GM12864 (cell line): ENCODE measurements at regions not wholly inside any gene's neighbourhood (a gene's known extent, or its start where the extent isn't known, plus 50 kb on each side); places are given as distances from the start of the nearest gene placed in this dataset.

Source experiments
- DNase-seq: peaks from one replicate; pipeline ENCODE4 v3.0.0-alpha.2; 2011; ENCODE audit warnings: low read depth
- H3K4me3 ChIP-seq: 2 replicates; pipeline ENCODE4 v1.5.1; 2011; ENCODE audit warnings: mild to moderate bottlenecking, low read depth, low read length, control low read depth
- TF ChIP-seq, protein P1 (sequence below): IDR thresholded peaks from 2 replicates; pipeline ENCODE4 v1.5.1; 2011; ENCODE audit warnings: low read depth, mild to moderate bottlenecking, moderate library complexity, low read length, control low read depth, inconsistent platforms; ENCODE audit errors: missing control alignments

DNA sequence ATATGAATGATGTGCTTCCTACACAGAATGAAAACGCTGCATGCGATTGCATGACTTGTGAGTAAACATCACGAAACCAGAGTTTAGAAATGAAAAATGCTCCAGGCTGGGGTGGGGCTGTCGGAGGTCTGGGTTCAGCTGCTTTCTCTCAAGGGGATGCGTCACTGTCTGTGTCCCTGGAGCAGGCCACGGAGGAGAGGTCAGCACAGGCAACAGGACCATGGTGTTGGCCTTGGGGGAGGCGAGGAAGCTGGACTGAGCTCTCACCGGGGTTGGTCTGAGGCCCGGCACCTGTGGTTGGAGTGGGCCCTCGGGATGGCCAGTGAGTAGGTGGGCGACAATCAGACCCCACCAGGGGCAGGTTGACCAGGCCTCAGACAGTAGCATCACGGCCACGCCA lies 89.0 kb upstream of the TMEM18 start:
- TF ChIP-seq, protein P1, sequence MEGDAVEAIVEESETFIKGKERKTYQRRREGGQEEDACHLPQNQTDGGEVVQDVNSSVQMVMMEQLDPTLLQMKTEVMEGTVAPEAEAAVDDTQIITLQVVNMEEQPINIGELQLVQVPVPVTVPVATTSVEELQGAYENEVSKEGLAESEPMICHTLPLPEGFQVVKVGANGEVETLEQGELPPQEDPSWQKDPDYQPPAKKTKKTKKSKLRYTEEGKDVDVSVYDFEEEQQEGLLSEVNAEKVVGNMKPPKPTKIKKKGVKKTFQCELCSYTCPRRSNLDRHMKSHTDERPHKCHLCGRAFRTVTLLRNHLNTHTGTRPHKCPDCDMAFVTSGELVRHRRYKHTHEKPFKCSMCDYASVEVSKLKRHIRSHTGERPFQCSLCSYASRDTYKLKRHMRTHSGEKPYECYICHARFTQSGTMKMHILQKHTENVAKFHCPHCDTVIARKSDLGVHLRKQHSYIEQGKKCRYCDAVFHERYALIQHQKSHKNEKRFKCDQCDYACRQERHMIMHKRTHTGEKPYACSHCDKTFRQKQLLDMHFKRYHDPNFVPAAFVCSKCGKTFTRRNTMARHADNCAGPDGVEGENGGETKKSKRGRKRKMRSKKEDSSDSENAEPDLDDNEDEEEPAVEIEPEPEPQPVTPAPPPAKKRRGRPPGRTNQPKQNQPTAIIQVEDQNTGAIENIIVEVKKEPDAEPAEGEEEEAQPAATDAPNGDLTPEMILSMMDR, result no peak
- no peak for DNase-seq
- no peak overlapping the region for H3K4me3 ChIP-seq

DNA sequence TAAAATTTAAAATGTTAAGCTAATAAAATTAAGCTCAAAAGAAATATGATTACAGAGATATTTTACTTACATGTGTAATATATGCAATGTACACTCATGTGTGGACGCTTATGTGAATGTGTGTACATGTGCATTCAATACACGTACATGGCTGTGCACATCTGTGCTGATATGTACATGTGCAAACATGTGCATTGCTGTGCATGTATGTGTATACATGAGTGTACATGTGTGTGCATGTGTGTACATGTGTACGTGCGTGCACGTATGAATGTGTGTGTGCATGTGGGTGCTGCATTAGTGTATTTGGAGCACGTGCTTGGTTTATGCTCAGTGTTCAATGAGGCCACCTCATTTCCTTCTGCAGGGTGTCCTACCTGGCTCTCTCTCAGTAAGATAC lies 88.2 kb upstream of the TMEM18 start:
- H3K4me3 ChIP-seq, result no peak overlapping the region
- no peak for DNase-seq
- TF ChIP-seq, protein P1, result no peak

- TF ChIP-seq, protein P1, result no peak
- no peak for DNase-seq
- no peak overlapping the region for H3K4me3 ChIP-seq
These were observed 86.7 kb upstream of the TMEM18 start for GRCh38 chr2:763766-764525.

DNA sequence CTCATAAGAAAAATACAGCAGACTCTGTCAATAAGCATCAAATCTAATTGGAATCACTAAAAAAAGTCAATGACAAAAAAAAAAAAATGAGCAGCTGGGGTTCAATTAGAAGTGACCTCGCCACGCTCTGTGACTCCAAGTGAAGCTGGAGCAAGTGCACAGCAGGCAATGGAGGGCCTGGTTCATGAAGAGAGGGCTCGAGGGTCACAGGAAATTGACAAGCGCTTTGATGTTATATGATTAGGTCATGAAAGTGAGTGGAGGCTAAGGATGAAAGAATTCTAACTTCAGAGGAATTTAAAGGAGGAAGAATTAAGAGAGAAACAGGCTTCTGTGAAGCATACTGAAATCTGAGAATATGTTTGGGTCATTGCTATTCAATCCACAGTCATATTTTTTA lies 85.4 kb upstream of the TMEM18 start:
- H3K4me3 ChIP-seq, result no peak overlapping the region
- TF ChIP-seq, protein P1, result no peak
- DNase-seq, result no peak

GRCh38 chr2:761384-761783 lies 84.2 kb upstream of the TMEM18 start:
- no peak overlapping the region for H3K4me3 ChIP-seq
- no peak for DNase-seq
- TF ChIP-seq, protein P1, result no peak

DNA sequence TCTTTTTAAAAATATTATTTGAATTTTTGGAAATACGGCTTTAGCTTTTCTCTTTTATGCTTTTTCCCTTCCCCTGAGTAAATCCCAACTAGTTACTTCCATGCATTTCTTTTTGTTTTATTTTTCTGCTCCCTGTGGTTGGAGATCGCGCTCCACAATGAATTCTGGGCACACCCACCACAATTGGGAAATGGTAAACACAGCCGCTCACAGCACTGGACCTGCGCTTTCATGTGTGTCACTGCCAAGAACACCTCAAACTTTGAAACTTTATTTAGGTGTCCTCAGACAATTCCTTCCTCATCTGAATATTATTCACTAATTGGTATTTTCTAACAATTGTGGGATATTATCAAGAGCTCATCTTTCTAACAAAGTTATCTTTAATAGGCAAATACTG lies 82.8 kb upstream of the TMEM18 start:
- no peak overlapping the region for H3K4me3 ChIP-seq
- TF ChIP-seq, protein P1, result no peak
- no peak for DNase-seq
